Neural cell (in vitro differentiated cells): ENCODE measurements at regions not wholly inside any gene's neighbourhood (a gene's known extent, or its start where the extent isn't known, plus 50 kb on each side); places are given as distances from the start of the nearest gene placed in this dataset.

Source experiments
- H2AFZ ChIP-seq: fragments of 200-600, 300-800 bp; sonication (generic), shearing (Covaris generic); 2 replicates; pipeline ENCODE4 v1.6.0; 2014; ENCODE audit warnings: low read depth, mild to moderate bottlenecking, antibody characterized with exemption, low read length, moderate library complexity
- H3F3A ChIP-seq: fragments of 200-600 bp; shearing (Covaris generic); 2 replicates; pipeline ENCODE4 v1.6.1; 2016; ENCODE audit warnings: mild to moderate bottlenecking, moderate library complexity, mixed read lengths, antibody characterized with exemption, low read length; ENCODE audit not compliant: insufficient read depth, poor library complexity, severe bottlenecking
- H3K27ac ChIP-seq: fragments of 200-600, 300-800 bp; sonication (generic), shearing (Covaris generic); 2 replicates; pipeline ENCODE4 v1.5.1; 2014; ENCODE audit warnings: mild to moderate bottlenecking, low read length, moderate library complexity
- H3K27me3 ChIP-seq: fragments of 300-800, 200-600 bp; sonication (generic), shearing (Covaris generic); 2 replicates; pipeline ENCODE4 v1.6.0; 2014; ENCODE audit warnings: mild to moderate bottlenecking, low read depth, low read length, moderate library complexity; ENCODE audit not compliant: insufficient read depth
- H3K36me3 ChIP-seq: fragments of 300-800, 200-600 bp; sonication (generic), shearing (Covaris generic); 2 replicates; pipeline ENCODE4 v1.5.1; 2014; ENCODE audit warnings: mild to moderate bottlenecking, antibody characterized with exemption, low read length, moderate library complexity; ENCODE audit not compliant: insufficient read depth
- H3K4me2 ChIP-seq: fragments of 300-800, 200-600 bp; sonication (generic), shearing (Covaris generic); 2 replicates; pipeline ENCODE4 v1.6.0; 2014; ENCODE audit warnings: mild to moderate bottlenecking, low read length
- H3K4me3 ChIP-seq: fragments of 300-800, 200-600 bp; sonication (generic), shearing (Covaris generic); 2 replicates; pipeline ENCODE4 v1.5.1; 2014; ENCODE audit warnings: mild to moderate bottlenecking, low read length, moderate library complexity
- H3K79me2 ChIP-seq: fragments of 200-600 bp; shearing (Covaris generic); replicated peaks from 2 replicates; pipeline ENCODE4 v1.6.0; 2014; ENCODE audit warnings: mild to moderate bottlenecking, low read length, moderate library complexity; ENCODE audit not compliant: insufficient read depth
- H3K9ac ChIP-seq: fragments of 300-800, 200-600 bp; sonication (generic), shearing (Covaris generic); 2 replicates; pipeline ENCODE4 v1.6.1; 2016; ENCODE audit warnings: mild to moderate bottlenecking, low read length, mixed read lengths
- H3K9me2 ChIP-seq: fragments of 200-600 bp; shearing (Covaris generic); 2 replicates; pipeline ENCODE4 v1.6.1; 2016; ENCODE audit warnings: mild to moderate bottlenecking, low read length, mixed read lengths; ENCODE audit not compliant: insufficient read depth
- H3K9me3 ChIP-seq: fragments of 200-600, 300-800 bp; sonication (generic), shearing (Covaris generic); 2 replicates; pipeline ENCODE4 v1.6.1; 2016; ENCODE audit warnings: mild to moderate bottlenecking, mixed run types, low read length, moderate library complexity, mixed read lengths
- H4K20me1 ChIP-seq: fragments of 200-600 bp; shearing (Covaris generic); 2 replicates; pipeline ENCODE4 v1.6.1; 2016; ENCODE audit warnings: mild to moderate bottlenecking, mixed run types; ENCODE audit not compliant: insufficient read depth
- CTCF ChIP-seq: fragments of 450-650 bp; IDR thresholded peaks from 2 replicates; pipeline ENCODE4 v1.5.1; 2014; ENCODE audit warnings: antibody characterized with exemption, mild to moderate bottlenecking, moderate library complexity; ENCODE audit not compliant: poor library complexity, severe bottlenecking
- EP300 ChIP-seq: fragments of 450-650 bp; conservative IDR thresholded peaks from 2 replicates; pipeline ENCODE4 v1.6.1; 2014; ENCODE audit warnings: antibody characterized with exemption, mild to moderate bottlenecking, moderate library complexity; ENCODE audit not compliant: poor library complexity, severe bottlenecking
- EZH2 ChIP-seq: fragments of 200-600, 300-800 bp; shearing (Covaris generic), sonication (generic); IDR thresholded peaks from 2 replicates; pipeline ENCODE4 v1.6.1; 2014; ENCODE audit warnings: antibody characterized with exemption, low read length, borderline replicate concordance, mild to moderate bottlenecking; ENCODE audit not compliant: insufficient read depth, poor library complexity, severe bottlenecking
- MXI1 ChIP-seq: fragments of 450-650 bp; conservative IDR thresholded peaks from 2 replicates; pipeline ENCODE4 v1.6.1; 2014; ENCODE audit warnings: antibody characterized with exemption, mild to moderate bottlenecking; ENCODE audit not compliant: poor library complexity, severe bottlenecking
- POLR2AphosphoS5 ChIP-seq: IDR thresholded peaks from 2 replicates; pipeline ENCODE4 v1.6.1; 2012
- RAD21 ChIP-seq: fragments of 450-650 bp; conservative IDR thresholded peaks from 2 replicates; pipeline ENCODE4 v1.6.1; 2014; ENCODE audit warnings: antibody characterized with exemption, mild to moderate bottlenecking, moderate library complexity
- REST ChIP-seq: IDR thresholded peaks from 2 replicates; pipeline ENCODE4 v1.6.1; 2012; ENCODE audit warnings: borderline replicate concordance
- SMC3 ChIP-seq: fragments of 450-650 bp; conservative IDR thresholded peaks from 2 replicates; pipeline ENCODE4 v1.6.1; 2014; ENCODE audit warnings: antibody characterized with exemption, mild to moderate bottlenecking, moderate library complexity; ENCODE audit not compliant: poor library complexity
- TAF1 ChIP-seq: IDR thresholded peaks from 2 replicates; pipeline ENCODE4 v1.6.1; 2012; ENCODE audit warnings: low read depth

GRCh38 chr3:184443364-184443763, 63.5 kb downstream of the CHRD start:
- no peak overlapping the region for H3K4me2 ChIP-seq
- H3F3A ChIP-seq = no peaks in the 10 kb centered on the region
- no peak overlapping the region for H3K27ac ChIP-seq
- H3K79me2 ChIP-seq = no peaks in the 10 kb centered on the region
- H4K20me1 ChIP-seq = no peaks in the 10 kb centered on the region
- no peak overlapping the region for H3K9ac ChIP-seq
- no peaks in the 10 kb centered on the region for H3K9me3 ChIP-seq
- no peak for TF ChIP-seq REST
- no peak for TF ChIP-seq TAF1
- TF ChIP-seq EP300 = no peak
- TF ChIP-seq SMC3 = no peak
- TF ChIP-seq RAD21 = no peak
- TF ChIP-seq CTCF = no peak
- TF ChIP-seq EZH2 = no peak
- H3K27me3 ChIP-seq = no peaks in the 10 kb centered on the region
- H2AFZ ChIP-seq = no peak overlapping the region
- no peaks in the 10 kb centered on the region for H3K36me3 ChIP-seq
- no peak overlapping the region for H3K4me3 ChIP-seq
- H3K9me2 ChIP-seq = no peaks in the 10 kb centered on the region

- H3F3A ChIP-seq = no peaks in the 10 kb centered on the region
- TF ChIP-seq EZH2 = no peak
- TF ChIP-seq TAF1 = no peak
- TF ChIP-seq CTCF = no peak
- no peak for TF ChIP-seq REST
- no peak for TF ChIP-seq MXI1
- TF ChIP-seq POLR2AphosphoS5 = no peak
- TF ChIP-seq SMC3 = no peak
- no peak for TF ChIP-seq EP300
- no peak for TF ChIP-seq RAD21
- H3K27me3 ChIP-seq = no peaks in the 10 kb centered on the region
- no peak overlapping the region for H3K9ac ChIP-seq
- no peaks in the 10 kb centered on the region for H3K9me3 ChIP-seq
- no peak overlapping the region for H3K4me2 ChIP-seq
- H3K4me3 ChIP-seq = no peak overlapping the region
- H2AFZ ChIP-seq = no peak overlapping the region
- no peaks in the 10 kb centered on the region for H3K36me3 ChIP-seq
- no peaks in the 10 kb centered on the region for H3K79me2 ChIP-seq
- no peak overlapping the region for H3K27ac ChIP-seq
- no peaks in the 10 kb centered on the region for H3K9me2 ChIP-seq
- H4K20me1 ChIP-seq = no peaks in the 10 kb centered on the region
Observed at GRCh38 chr3:184443831-184444230, 64.0 kb downstream of the CHRD start.
